ENCODE measurements at regions not wholly inside any gene's neighbourhood (a gene's known extent, or its start where the extent isn't known, plus 50 kb on each side); places are given as distances from the start of the nearest gene placed in this dataset.

DNA sequence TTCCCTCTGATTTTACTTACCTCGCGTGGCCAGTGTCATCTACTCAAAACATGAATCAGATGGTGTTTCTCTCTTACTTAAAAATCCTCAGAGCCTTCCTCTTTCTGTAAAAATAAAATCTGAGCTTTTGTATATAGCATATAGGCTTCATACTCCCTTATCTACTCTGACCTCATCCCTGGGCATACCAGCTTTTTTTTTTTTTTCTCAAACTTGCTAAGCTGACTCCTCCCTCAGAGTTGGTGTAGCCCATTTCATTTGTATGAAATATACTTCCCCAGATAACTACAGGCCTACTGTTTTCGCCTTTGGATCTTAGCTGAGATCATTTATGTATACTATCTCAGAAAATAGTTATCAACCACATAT, 648.9 kb upstream of the ALCAM start:
- TF ChIP-seq YY1 (IDR thresholded peaks at IDR 0.05; ENCODE audit: low read depth, low read length) (no peak), POLR2A (IDR thresholded peaks at IDR 0.05; ENCODE audit: control extremely low read depth in 1 of 2, low read depth in 2 of 2, low read length in 2 of 2) (no peak)
